OCI-LY7 (cell line): ENCODE measurements at regions not wholly inside any gene's neighbourhood (a gene's known extent, or its start where the extent isn't known, plus 50 kb on each side); places are given as distances from the start of the nearest gene placed in this dataset.

Experiments used
- BruUV-seq: library from RNA; stranded (reverse); fragments of 400-500 nt; replicated peaks from 2 replicates; lab custom pipeline; 2021; lab: Mats Ljungman, UMichigan
- CTCF ChIA-PET: fragments of 300-600 bp; sonication (Branson Sonifier 250); formaldehyde crosslinking; loops from one replicate; lab custom pipeline; 2022; ENCODE audit warnings: antibody characterized with exemption; ENCODE audit not compliant: unreplicated experiment; lab: Charles Lee
- POLR2A ChIA-PET: fragments of 300-600 bp; sonication (Branson Sonifier 250); formaldehyde crosslinking; loops from one replicate; lab custom pipeline; 2022; ENCODE audit warnings: antibody characterized with exemption; lab: Charles Lee
- DNase-seq: peaks from one replicate; pipeline ENCODE4 v3.0.0-alpha.2; 2015; ENCODE audit warnings: low spot score
- H2AFZ ChIP-seq: fragments of 200-600 bp; sonication (generic), shearing (Covaris generic); 2 replicates; pipeline ENCODE4 v1.6.1; 2014; ENCODE audit warnings: mild to moderate bottlenecking, antibody characterized with exemption, low read length, moderate library complexity
- H3K27ac ChIP-seq: fragments of 200-600 bp; sonication (generic); 2 replicates; pipeline ENCODE4 v1.5.1; 2014; ENCODE audit warnings: mixed run types, low read depth, mild to moderate bottlenecking, moderate library complexity, low read length, inconsistent platforms; ENCODE audit not compliant: poor library complexity, severe bottlenecking
- H3K36me3 ChIP-seq: fragments of 200-600 bp; sonication (generic); 2 replicates; pipeline ENCODE4 v1.6.1; 2014; ENCODE audit warnings: mild to moderate bottlenecking, antibody characterized with exemption, low read length, moderate library complexity, mixed read lengths; ENCODE audit not compliant: insufficient read depth
- H3K4me1 ChIP-seq: fragments of 200-600 bp; sonication (generic); 2 replicates; pipeline ENCODE4 v1.5.1; 2014; ENCODE audit warnings: mild to moderate bottlenecking, low read length; ENCODE audit not compliant: insufficient read depth, poor library complexity, severe bottlenecking
- H3K4me2 ChIP-seq: fragments of 200-600 bp; sonication (generic); 2 replicates; pipeline ENCODE4 v1.6.1; 2014; ENCODE audit warnings: mild to moderate bottlenecking, low read length
- H3K4me3 ChIP-seq: fragments of 200-600 bp; sonication (generic); 2 replicates; pipeline ENCODE4 v1.5.1; 2014; ENCODE audit warnings: mild to moderate bottlenecking, low read depth, low read length; ENCODE audit not compliant: poor library complexity, severe bottlenecking
- H3K79me2 ChIP-seq: fragments of 200-600 bp; sonication (generic); 2 replicates; pipeline ENCODE4 v1.6.1; 2016; ENCODE audit warnings: low read depth, mild to moderate bottlenecking, low read length, moderate library complexity, mixed read lengths; ENCODE audit not compliant: insufficient read depth
- H3K9me2 ChIP-seq: fragments of 200-600 bp; sonication (generic); 2 replicates; pipeline ENCODE4 v1.6.1; 2016; ENCODE audit warnings: mild to moderate bottlenecking, low read length, mixed read lengths; ENCODE audit not compliant: insufficient read depth
- H3K9me3 ChIP-seq: fragments of 200-600 bp; sonication (generic); 2 replicates; pipeline ENCODE4 v1.6.1; 2014; ENCODE audit warnings: mild to moderate bottlenecking, mixed run types, low read length, mixed read lengths
- H4K20me1 ChIP-seq: fragments of 200-600 bp; sonication (generic); 2 replicates; pipeline ENCODE4 v1.6.1; 2014; ENCODE audit warnings: mild to moderate bottlenecking, antibody characterized with exemption, low read length, moderate library complexity, mixed read lengths; ENCODE audit not compliant: insufficient read depth
- EZH2phosphoT487 ChIP-seq: fragments of 200-600 bp; sonication (generic); IDR thresholded peaks from 2 replicates; pipeline ENCODE4 v1.6.1; 2018; ENCODE audit warnings: low read depth, borderline replicate concordance, mild to moderate bottlenecking, mixed run types, antibody characterized with exemption, low read length, moderate library complexity, mixed read lengths
- intact Hi-C: fragments of 100-400 bp; cut with micrococcal nuclease; formaldehyde crosslinking; loops from one replicate; pipeline ENCODE4 v1.10.0; 2022; ENCODE audit not compliant: unreplicated experiment
- TF ChIP-seq, protein P1 (sequence below): fragments of 200-600 bp; sonication (generic); conservative IDR thresholded peaks from 2 replicates; pipeline ENCODE4 v1.5.1; 2014; ENCODE audit warnings: mild to moderate bottlenecking, antibody characterized with exemption, low read length, moderate library complexity, mixed read lengths

DNA sequence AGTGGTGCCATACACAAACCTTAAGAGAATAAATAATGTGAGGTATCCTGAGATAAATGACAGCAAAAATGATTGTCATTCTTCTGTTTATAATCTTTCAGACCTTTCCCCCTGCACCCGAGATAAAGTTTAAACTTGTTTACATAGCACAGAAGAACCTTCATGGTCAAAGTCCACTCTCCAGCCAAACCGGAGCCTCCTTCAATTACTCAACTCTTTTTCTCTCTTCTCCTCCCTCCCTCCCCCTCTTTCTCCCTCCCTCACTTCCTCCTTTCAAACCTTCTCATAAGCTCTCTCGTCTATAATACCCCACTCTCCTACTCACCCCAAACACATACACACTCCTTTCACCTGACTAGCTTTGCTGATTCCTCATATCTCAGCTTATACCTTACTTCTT lies 198.9 kb downstream of the EFHB start:
- no peak overlapping the region for H2AFZ ChIP-seq
- H4K20me1 ChIP-seq = no peaks in the 10 kb centered on the region
- no peaks in the 10 kb centered on the region for H3K79me2 ChIP-seq
- ChIA-PET POLR2A (interaction anchor here (0.6 to 1.0 kb wide), 4 partner anchors 35 to 544 kb away, joined by 3 to 6 read pairs (median 3); no protein-coding TSS in a partner anchor), CTCF (no interaction called here)
- H3K4me1 ChIP-seq = no peaks in the 10 kb centered on the region
- no peaks in the 10 kb centered on the region for H3K9me3 ChIP-seq
- no peak overlapping the region for H3K27ac ChIP-seq
- intact Hi-C loops = no loop called here
- no peak for DNase-seq
- BruUV-seq = no TSS peak
- H3K4me2 ChIP-seq = no peak overlapping the region
- TF ChIP-seq, protein P1, sequence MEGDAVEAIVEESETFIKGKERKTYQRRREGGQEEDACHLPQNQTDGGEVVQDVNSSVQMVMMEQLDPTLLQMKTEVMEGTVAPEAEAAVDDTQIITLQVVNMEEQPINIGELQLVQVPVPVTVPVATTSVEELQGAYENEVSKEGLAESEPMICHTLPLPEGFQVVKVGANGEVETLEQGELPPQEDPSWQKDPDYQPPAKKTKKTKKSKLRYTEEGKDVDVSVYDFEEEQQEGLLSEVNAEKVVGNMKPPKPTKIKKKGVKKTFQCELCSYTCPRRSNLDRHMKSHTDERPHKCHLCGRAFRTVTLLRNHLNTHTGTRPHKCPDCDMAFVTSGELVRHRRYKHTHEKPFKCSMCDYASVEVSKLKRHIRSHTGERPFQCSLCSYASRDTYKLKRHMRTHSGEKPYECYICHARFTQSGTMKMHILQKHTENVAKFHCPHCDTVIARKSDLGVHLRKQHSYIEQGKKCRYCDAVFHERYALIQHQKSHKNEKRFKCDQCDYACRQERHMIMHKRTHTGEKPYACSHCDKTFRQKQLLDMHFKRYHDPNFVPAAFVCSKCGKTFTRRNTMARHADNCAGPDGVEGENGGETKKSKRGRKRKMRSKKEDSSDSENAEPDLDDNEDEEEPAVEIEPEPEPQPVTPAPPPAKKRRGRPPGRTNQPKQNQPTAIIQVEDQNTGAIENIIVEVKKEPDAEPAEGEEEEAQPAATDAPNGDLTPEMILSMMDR = no peak
- no peak for TF ChIP-seq EZH2phosphoT487
- no peaks in the 10 kb centered on the region for H3K9me2 ChIP-seq
- H3K4me3 ChIP-seq = no peak overlapping the region
- H3K36me3 ChIP-seq = no peaks in the 10 kb centered on the region

DNA sequence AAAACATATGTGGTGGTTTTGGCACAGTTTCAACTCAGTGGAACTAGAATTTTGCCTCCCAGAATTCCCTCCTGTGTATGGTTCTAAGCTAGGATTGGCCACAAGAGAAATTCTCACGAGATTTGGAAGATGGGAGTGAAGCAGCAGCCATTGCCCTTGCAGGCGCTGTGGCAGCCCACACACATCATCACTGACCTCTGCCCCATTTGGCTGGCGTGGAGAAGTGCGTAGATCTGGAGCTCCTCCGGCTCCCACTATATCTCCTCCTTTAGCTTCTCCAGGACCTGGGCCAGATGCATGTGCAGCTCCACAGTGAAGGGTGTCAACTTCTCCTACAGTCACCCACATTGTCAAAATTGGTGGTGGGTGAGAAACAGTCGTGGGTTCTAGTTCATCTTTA lies 199.6 kb downstream of the EFHB start:
- H3K79me2 ChIP-seq = no peaks in the 10 kb centered on the region
- H3K4me1 ChIP-seq = no peaks in the 10 kb centered on the region
- no peak overlapping the region for H3K4me3 ChIP-seq
- H3K27ac ChIP-seq = no peak overlapping the region
- no peak overlapping the region for H3K4me2 ChIP-seq
- DNase-seq = no peak
- H2AFZ ChIP-seq = no peak overlapping the region
- no TSS peak for BruUV-seq
- no peaks in the 10 kb centered on the region for H3K36me3 ChIP-seq
- CTCF ChIA-PET = no interaction called here
- H3K9me3 ChIP-seq = no peaks in the 10 kb centered on the region
- no peaks in the 10 kb centered on the region for H4K20me1 ChIP-seq
- no peaks in the 10 kb centered on the region for H3K9me2 ChIP-seq
- TF ChIP-seq EZH2phosphoT487 = no peak
- TF ChIP-seq, protein P1 = no peak
- POLR2A ChIA-PET = interaction anchor here (1.0 kb wide), 1 partner anchor 34 kb away, joined by 3 read pairs; no protein-coding TSS in a partner anchor
- intact Hi-C loops = no loop called here

DNA sequence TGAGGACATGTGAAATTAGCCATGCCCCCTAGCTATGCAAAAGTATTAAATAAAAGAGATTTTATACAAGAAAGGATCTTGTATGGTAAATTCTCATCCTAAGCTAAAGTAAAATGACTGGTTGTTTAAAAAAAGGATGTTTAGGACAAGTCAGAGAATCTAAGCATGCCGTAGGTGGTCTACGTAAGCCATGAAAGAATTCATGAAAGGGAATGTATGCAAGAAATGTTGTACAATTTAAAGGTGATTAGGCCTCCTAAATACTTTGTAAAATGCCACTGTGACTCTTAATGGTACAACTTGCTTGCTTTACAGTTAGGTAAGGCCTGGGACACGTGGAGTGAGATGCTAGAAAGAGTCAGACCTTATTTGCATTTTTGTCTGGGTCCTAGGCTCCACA lies 209.0 kb downstream of the EFHB start:
- no peak for DNase-seq
- Histone ChIP-seq H4K20me1 (no peaks in the 10 kb centered on the region), H3K4me2 (no peak overlapping the region), H3K36me3 (no peaks in the 10 kb centered on the region), H2AFZ (no peak overlapping the region), H3K4me1 (no peaks in the 10 kb centered on the region), H3K79me2 (no peaks in the 10 kb centered on the region), H3K9me3 (peaks cover 10% of the 10 kb centered on the region; the same call in 1 of the 2 replicates), H3K4me3 (no peak overlapping the region), H3K27ac (no peak overlapping the region), H3K9me2 (no peaks in the 10 kb centered on the region)
- intact Hi-C loops = no loop called here
- no TSS peak for BruUV-seq
- CTCF ChIA-PET = no interaction called here
- TF ChIP-seq EZH2phosphoT487 = no peak
- TF ChIP-seq, protein P1 = no peak
- POLR2A ChIA-PET = no interaction called here
